HepG2 (cell line): ENCODE measurements at regions not wholly inside any gene's neighbourhood (a gene's known extent, or its start where the extent isn't known, plus 50 kb on each side); places are given as distances from the start of the nearest gene placed in this dataset.

ENCODE experiments used
- ATAC-seq: fragments of 200-7000 bp; cut with Tn5 transposase; 3 replicates; pipeline ENCODE4 v1.9.1; 2020; ENCODE audit warnings: mild to moderate bottlenecking, moderate library complexity
- BruUV-seq: library from RNA; stranded (reverse); fragments of 400-500 nt; replicated peaks from 2 replicates; lab custom pipeline; 2021; lab: Mats Ljungman, UMichigan
- CTCF ChIA-PET: fragments of 300-600 bp; formaldehyde crosslinking; extraction: SDS; loops from one replicate; lab custom pipeline; 2021; ENCODE audit warnings: low total read pairs, inconsistent platforms, low intra/inter-chr PET ratio; lab: Yijun Ruan, JAX
- POLR2A ChIA-PET: fragments of 350-600 bp; sonication (Branson Sonifier 250); formaldehyde crosslinking; loops from one replicate; lab custom pipeline; 2020; ENCODE audit warnings: antibody characterized with exemption, inconsistent platforms; lab: Yijun Ruan, JAX
- DNase-seq: peaks from one replicate; pipeline ENCODE4 v3.0.0-alpha.2; 2015; ENCODE audit warnings: low spot score
- FAIRE-seq: peaks from 3 replicates; lab custom pipeline; 2011; peaks lifted over from hg19 to GRCh38; lab: Jason Lieb, UNC
- H2AFZ ChIP-seq: one replicate; pipeline ENCODE4 v1.6.1; 2011; ENCODE audit warnings: low read length, inconsistent platforms
- H3K27ac ChIP-seq: fragments of 300-600 bp; 3 replicates; pipeline ENCODE4 v1.8.0; 2011; ENCODE audit warnings: mixed run types, mild to moderate bottlenecking, mixed read lengths, low read length, inconsistent platforms; ENCODE audit not compliant: insufficient read depth; ENCODE audit errors: extremely low read length
- H3K27me3 ChIP-seq, 2 experiments: fragments of 200-600 bp in 1 of 2; 2 replicates in 1 of 2; 3 replicates in 1 of 2; pipeline versions ENCODE4 v1.6.0 to v1.8.0; 2011; ENCODE audit warnings: low read length in 2 of 2, mild to moderate bottlenecking in 2 of 2, moderate library complexity in 2 of 2, inconsistent platforms in 1 of 2; ENCODE audit not compliant: insufficient read depth in 2 of 2, control insufficient read depth in 1 of 2
- H3K36me3 ChIP-seq, 2 experiments: fragments of 200-600 bp in 1 of 2; replicated peaks in 1 of 2; 2 replicates in 1 of 2; 3 replicates in 1 of 2; pipeline versions ENCODE4 v1.5.1 to v1.8.0; 2011; ENCODE audit warnings: low read length in 2 of 2, inconsistent platforms in 1 of 2; ENCODE audit not compliant: insufficient read depth in 2 of 2, control insufficient read depth in 1 of 2
- H3K4me1 ChIP-seq: 2 replicates; pipeline ENCODE4 v1.5.1; 2012; ENCODE audit warnings: low read length, inconsistent platforms; ENCODE audit not compliant: insufficient read depth
- H3K4me2 ChIP-seq: 2 replicates; pipeline ENCODE4 v1.6.0; 2011; ENCODE audit warnings: low read depth, low read length, inconsistent platforms
- H3K4me3 ChIP-seq, 3 experiments: fragments of 200-600 bp in 1 of 3; sonication (generic), shearing (Covaris generic) in 1 of 3; replicated peaks in 1 of 3; 2 replicates each; pipeline ENCODE4 v1.5.1; 2011 to 2016; ENCODE audit warnings: low read length in 3 of 3, inconsistent platforms in 2 of 3, low read depth in 2 of 3, mild to moderate bottlenecking in 2 of 3, control low read depth in 1 of 3, mixed read lengths in 1 of 3; ENCODE audit not compliant: insufficient read depth in 1 of 3
- H3K79me2 ChIP-seq: one replicate; pipeline ENCODE4 v1.6.1; 2011; ENCODE audit warnings: low read length, inconsistent platforms; ENCODE audit not compliant: insufficient read depth
- H3K9ac ChIP-seq: 2 replicates; pipeline ENCODE4 v1.6.0; 2011; ENCODE audit warnings: mild to moderate bottlenecking, low read depth, low read length, inconsistent platforms; ENCODE audit not compliant: insufficient read depth
- H3K9me3 ChIP-seq: 2 replicates; pipeline ENCODE4 v1.5.1; 2012; ENCODE audit warnings: mild to moderate bottlenecking, low read length
- H4K20me1 ChIP-seq: 2 replicates; pipeline ENCODE4 v1.6.0; 2011; ENCODE audit warnings: inconsistent platforms, mild to moderate bottlenecking, low read length, moderate library complexity; ENCODE audit not compliant: insufficient read depth
- ATF4 ChIP-seq, 2 experiments: fragments of 450-650 bp in 1 of 2; sonication (generic) in 1 of 2; formaldehyde crosslinking; IDR thresholded peaks; 2 replicates each; pipeline versions ENCODE4 v1.5.0 to v1.8.0; 2020 to 2022; ENCODE audit warnings: mild to moderate bottlenecking in 1 of 2, missing genetic modification reagents in 1 of 2
- BHLHE40 ChIP-seq: IDR thresholded peaks from 2 replicates; pipeline ENCODE4 v1.6.1; 2011; ENCODE audit warnings: low read length, improper control_type of control experiment
- BRD4 ChIP-seq: sonication (generic); formaldehyde crosslinking; IDR thresholded peaks from 2 replicates; pipeline ENCODE4 v1.4.0; 2020; ENCODE audit warnings: missing genetic modification reagents
- ESRRA ChIP-seq: sonication (generic); formaldehyde crosslinking; IDR thresholded peaks from 2 replicates; pipeline ENCODE4 v1.5.1; 2020; ENCODE audit warnings: mild to moderate bottlenecking, low read depth, missing genetic modification reagents
- FOXA3 ChIP-seq: IDR thresholded peaks from 2 replicates; pipeline ENCODE4 v1.6.1; 2016; ENCODE audit warnings: missing genetic modification reagents, missing compliant biosample characterization
- GABPB1 ChIP-seq: IDR thresholded peaks from 2 replicates; pipeline ENCODE4 v1.6.1; 2016; ENCODE audit warnings: mild to moderate bottlenecking, missing genetic modification reagents, moderate library complexity, missing compliant biosample characterization
- KMT2A ChIP-seq: sonication (generic); formaldehyde crosslinking; IDR thresholded peaks from 2 replicates; pipeline ENCODE4 v1.4.0; 2020; ENCODE audit warnings: missing genetic modification reagents
- MATR3 ChIP-seq: sonication (generic); formaldehyde crosslinking; IDR thresholded peaks from 2 replicates; pipeline ENCODE4 v1.4.0; 2020; ENCODE audit warnings: missing genetic modification reagents
- PAF1 ChIP-seq: IDR thresholded peaks from 2 replicates; pipeline ENCODE4 v1.6.1; 2016; ENCODE audit warnings: missing genetic modification reagents, missing compliant biosample characterization
- SNAPC5 ChIP-seq: sonication (generic); formaldehyde crosslinking; IDR thresholded peaks from 2 replicates; pipeline ENCODE4 v1.8.1; 2023; ENCODE audit warnings: mild to moderate bottlenecking, missing genetic modification reagents, borderline replicate concordance
- SP4 ChIP-seq: sonication (generic); formaldehyde crosslinking; IDR thresholded peaks from 2 replicates; pipeline ENCODE4 v1.8.1; 2023; ENCODE audit warnings: mild to moderate bottlenecking, missing genetic modification reagents
- TBX3 ChIP-seq: fragments of 450-650 bp; IDR thresholded peaks from 2 replicates; pipeline ENCODE4 v1.6.1; 2017; ENCODE audit warnings: antibody characterized with exemption, mild to moderate bottlenecking, inconsistent platforms, borderline replicate concordance
- ZBTB34 ChIP-seq: sonication (generic); formaldehyde crosslinking; IDR thresholded peaks from 2 replicates; pipeline ENCODE4 v1.8.0; 2022; ENCODE audit warnings: mild to moderate bottlenecking, missing genetic modification reagents
- ZFP37 ChIP-seq: sonication (generic); formaldehyde crosslinking; IDR thresholded peaks from 2 replicates; pipeline ENCODE4 v1.4.0; 2020; ENCODE audit warnings: missing genetic modification reagents, borderline replicate concordance
- ZNF546 ChIP-seq: sonication (generic); formaldehyde crosslinking; conservative IDR thresholded peaks from 2 replicates; pipeline ENCODE4 v1.8.1; 2023; ENCODE audit warnings: mild to moderate bottlenecking, missing genetic modification reagents
- ZNF598 ChIP-seq: sonication (generic); formaldehyde crosslinking; IDR thresholded peaks from 2 replicates; pipeline ENCODE4 v1.5.1; 2020; ENCODE audit warnings: mild to moderate bottlenecking, missing genetic modification reagents, borderline replicate concordance
- ZNF615 ChIP-seq: sonication (generic); formaldehyde crosslinking; IDR thresholded peaks from 2 replicates; pipeline ENCODE4 v1.5.0; 2020; ENCODE audit warnings: mild to moderate bottlenecking, missing genetic modification reagents, borderline replicate concordance
- ZNF720 ChIP-seq: sonication (generic); formaldehyde crosslinking; IDR thresholded peaks from 2 replicates; pipeline ENCODE4 v1.4.0; 2020; ENCODE audit warnings: missing genetic modification reagents
- ZNF724P ChIP-seq: sonication (generic); formaldehyde crosslinking; IDR thresholded peaks from 2 replicates; pipeline ENCODE4 v1.8.0; 2022; ENCODE audit warnings: missing genetic modification reagents, borderline replicate concordance
- ZNF768 ChIP-seq: sonication (generic); formaldehyde crosslinking; IDR thresholded peaks from 2 replicates; pipeline ENCODE4 v1.4.0; 2020; ENCODE audit warnings: missing genetic modification reagents
- ZNF780A ChIP-seq: sonication (generic); formaldehyde crosslinking; IDR thresholded peaks from 2 replicates; pipeline ENCODE4 v1.8.0; 2022; ENCODE audit warnings: mild to moderate bottlenecking, missing genetic modification reagents, moderate library complexity
- WGBS: methylation state at CpG from one replicate; pipeline ENCODE4 v1.1.6; 2017; ENCODE audit warnings: low lambda C conversion rate; 5-methylcytosine and 5-hydroxymethylcytosine counted together
- in situ Hi-C: cut with HindIII; loops from 2 replicates; pipeline ENCODE4 v1.10.0; 2017; ENCODE audit warnings: low pct_unique_long_range_greater_than_20kb; ENCODE audit not compliant: extremely low pct_ligation_motif_present
- intact Hi-C: fragments of 100-400 bp; cut with micrococcal nuclease; formaldehyde crosslinking; loops from one replicate; pipeline ENCODE4 v1.10.0; 2022; ENCODE audit not compliant: unreplicated experiment

GRCh38 chr20:60168963-60169362 is 210.7 kb downstream of the CDH26 start:
- ATAC-seq = no peak
- WGBS = 26% methylated on average over 1 of the region's 1 CpG
- H3K4me2 ChIP-seq = no peak overlapping the region
- in situ Hi-C loops = no loop called here
- no peaks in the 10 kb centered on the region for H3K36me3 ChIP-seq
- no peaks in the 10 kb centered on the region for H4K20me1 ChIP-seq
- H3K27ac ChIP-seq = no peak overlapping the region
- H3K79me2 ChIP-seq = no peaks in the 10 kb centered on the region
- POLR2A ChIA-PET = no interaction called here
- intact Hi-C loops = no loop called here
- H3K27me3 ChIP-seq = no peaks in the 10 kb centered on the region
- no peak for TF ChIP-seq GABPB1 (CRISPR knock-in tag)
- no peak for TF ChIP-seq ZNF724P (CRISPR knock-in tag)
- no peak for TF ChIP-seq ZNF546 (CRISPR knock-in tag)
- TF ChIP-seq ZNF720 = no peak
- no peak for TF ChIP-seq SNAPC5 (CRISPR knock-in tag)
- TF ChIP-seq KMT2A = no peak
- no peak for TF ChIP-seq ESRRA (CRISPR knock-in tag)
- TF ChIP-seq SP4 (CRISPR knock-in tag) = no peak
- no peak for TF ChIP-seq TBX3
- no peak for TF ChIP-seq ZNF780A (CRISPR knock-in tag)
- TF ChIP-seq, all 625 proteins: peak for 0
- H3K9ac ChIP-seq = no peak overlapping the region
- BruUV-seq = no TSS peak
- CTCF ChIA-PET = no interaction called here
- peaks cover 22% of the 10 kb centered on the region; the same call in 1 of the 2 replicates for H3K9me3 ChIP-seq
- H3K4me3 ChIP-seq = no peak overlapping the region
- H2AFZ ChIP-seq = no peak overlapping the region
- H3K4me1 ChIP-seq = no peaks in the 10 kb centered on the region
- no peak for DNase-seq
- FAIRE-seq = no peak

GRCh38 chr20:60170116-60170515 is 211.9 kb downstream of the CDH26 start:
- no TSS peak for BruUV-seq
- Histone ChIP-seq H3K36me3 (no peaks in the 10 kb centered on the region), H3K27me3 (no peaks in the 10 kb centered on the region), H3K27ac (no peak overlapping the region), H3K4me2 (no peak overlapping the region), H3K9me3 (peaks cover 25% of the 10 kb centered on the region), H3K4me1 (no peaks in the 10 kb centered on the region), H4K20me1 (no peaks in the 10 kb centered on the region), H3K4me3 (no peak overlapping the region), H3K79me2 (no peaks in the 10 kb centered on the region), H2AFZ (no peak overlapping the region), H3K9ac (no peak overlapping the region)
- ATAC-seq = no peak
- CTCF ChIA-PET = no interaction called here
- WGBS = 9% methylated on average over 3 of the region's 3 CpGs
- POLR2A ChIA-PET = no interaction called here
- in situ Hi-C loops (no loop called here), intact Hi-C loops (no loop called here)
- no peak for FAIRE-seq
- DNase-seq = no peak
- TF ChIP-seq ZNF768 (CRISPR knock-in tag) (no peak), BRD4 (CRISPR knock-in tag) (no peak), PAF1 (CRISPR knock-in tag) (no peak), BHLHE40 (no peak), ZNF615 (CRISPR knock-in tag) (no peak), ZFP37 (CRISPR knock-in tag) (no peak), FOXA3 (no peak), ZBTB34 (CRISPR knock-in tag) (no peak), ZNF598 (CRISPR knock-in tag) (no peak), ATF4 (CRISPR knock-in tag; IDR thresholded peaks at IDR 0.05) (no peak), MATR3 (CRISPR knock-in tag) (no peak)
